ENCODE measurements at regions not wholly inside any gene's neighbourhood (a gene's known extent, or its start where the extent isn't known, plus 50 kb on each side); places are given as distances from the start of the nearest gene placed in this dataset.

- no peak for DNase-seq (ENCODE audit: low spot score)
Measured at GRCh38 chr5:6915574-6915973, 202.3 kb downstream of the TENT4A start.

- DNase-seq (ENCODE audit: low spot score) = no peak
Measured at GRCh38 chr5:6918255-6918654, 205.0 kb downstream of the TENT4A start.

DNA sequence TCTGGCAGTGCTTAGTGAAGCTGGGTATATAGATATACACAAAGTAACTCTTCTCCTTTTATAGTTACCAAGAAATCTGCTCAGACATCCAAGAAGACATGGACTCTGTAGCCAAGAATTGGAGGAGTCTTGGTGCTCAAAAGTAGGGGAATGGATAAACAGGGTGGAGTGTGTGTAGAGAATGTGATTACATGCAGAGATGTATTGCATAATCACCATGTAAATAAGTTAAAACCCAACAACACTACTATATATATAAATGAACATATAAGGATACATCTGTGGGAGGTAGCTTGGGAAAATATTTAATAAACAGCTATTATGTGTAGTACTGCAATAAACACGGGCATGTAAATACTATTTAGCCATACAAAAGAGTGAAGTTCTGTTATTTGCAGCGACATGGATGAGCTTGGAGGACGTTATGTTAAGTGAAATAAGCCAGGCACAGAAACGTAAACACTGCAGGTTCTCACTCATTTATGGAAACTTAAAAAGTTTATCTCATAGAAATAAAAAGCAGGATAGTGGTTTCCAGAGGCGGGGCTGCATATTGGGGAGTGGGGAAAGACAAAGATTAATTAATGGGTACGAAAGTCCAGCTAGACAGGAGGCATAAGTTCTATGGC, 207.5 kb downstream of the TENT4A start:
- DNase-seq (ENCODE audit: low spot score) = no peak

GRCh38 chr5:6926491-6927038, 213.3 kb downstream of the TENT4A start:
- DNase-seq (ENCODE audit: low spot score) = no peak

DNA sequence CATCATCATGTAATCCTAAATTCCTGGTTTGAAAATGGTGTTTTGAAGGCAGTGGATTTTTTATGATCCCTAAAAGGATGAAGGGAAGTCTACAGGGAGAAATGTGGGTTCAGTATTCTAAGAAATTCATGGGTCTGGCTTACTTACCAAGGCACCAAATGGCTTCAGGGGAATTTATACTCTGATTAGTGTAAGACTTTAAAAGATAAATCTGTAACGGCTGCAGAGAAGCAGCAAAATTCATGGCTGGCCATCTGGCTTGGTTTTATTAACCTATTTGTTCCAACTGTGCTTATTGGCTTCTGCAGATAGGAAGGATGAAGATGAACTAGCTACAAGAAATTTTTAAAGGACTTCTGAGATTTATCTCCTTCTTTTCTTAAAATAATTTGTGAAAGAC, 222.8 kb downstream of the TENT4A start:
- DNase-seq (ENCODE audit: low spot score) = no peak

DNA sequence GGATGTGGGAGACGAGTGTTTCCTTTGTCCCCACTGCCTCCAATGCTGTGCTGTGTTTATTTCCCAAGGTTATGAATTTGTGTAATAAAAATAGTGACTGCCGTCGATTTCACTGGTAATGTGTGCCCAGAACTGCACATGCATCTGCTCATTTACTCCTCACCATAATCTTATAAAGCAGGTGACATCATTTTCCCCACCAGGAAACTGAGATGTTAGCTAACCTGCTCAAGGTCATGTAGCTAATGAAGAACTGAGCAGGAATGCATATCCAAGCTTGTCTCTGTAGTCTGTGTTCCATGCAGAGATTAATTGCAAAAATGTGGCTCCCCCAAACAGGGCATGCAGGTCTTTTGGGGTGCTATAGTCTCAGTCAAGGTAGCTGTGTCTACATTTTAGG, 224.4 kb downstream of the TENT4A start:
- DNase-seq (ENCODE audit: low spot score) = no peak

DNA sequence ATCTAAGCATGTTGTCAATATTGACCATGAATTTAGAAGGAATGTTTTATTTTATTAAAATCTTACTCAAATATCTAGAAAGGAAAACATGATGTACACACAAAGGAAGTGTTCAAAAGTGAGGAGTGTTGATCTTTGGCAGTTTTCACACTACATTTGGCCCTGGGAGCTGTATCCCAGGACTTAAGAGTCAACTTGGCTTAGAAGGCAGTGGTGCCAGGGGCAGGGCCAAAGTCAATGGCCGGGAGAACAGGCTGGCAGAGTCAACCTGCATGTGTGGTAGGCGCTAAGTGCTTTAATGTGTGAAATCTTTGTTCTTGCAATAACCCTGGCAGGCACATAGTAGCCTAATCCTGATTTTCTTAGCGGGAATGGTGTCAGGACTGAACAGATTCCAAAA, 228.4 kb downstream of the TENT4A start:
- DNase-seq (ENCODE audit: low spot score) = no peak

GRCh38 chr5:6943197-6944112, 230.2 kb downstream of the TENT4A start:
- DNase-seq (ENCODE audit: low spot score) = no peak

DNA sequence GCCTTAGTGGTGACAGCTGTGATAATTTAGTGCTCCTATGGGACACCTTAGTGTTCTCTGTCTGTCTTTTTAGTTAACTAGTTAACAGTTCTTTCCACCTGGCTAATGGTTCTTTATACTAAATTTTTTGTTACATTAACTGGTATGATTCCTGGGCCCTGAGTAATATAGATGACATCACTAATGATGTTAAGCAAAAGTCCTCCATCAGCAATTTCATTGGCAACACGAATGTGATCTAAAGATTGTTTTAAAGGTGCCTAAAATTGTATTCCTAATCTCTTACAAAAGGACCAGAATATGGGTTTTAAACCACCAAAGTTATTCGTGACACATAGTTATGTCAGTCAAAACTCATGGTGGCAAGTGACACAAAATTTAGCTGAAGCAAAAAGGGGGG, 235.3 kb downstream of the TENT4A start:
- no peak for DNase-seq (ENCODE audit: low spot score)

- no peak for DNase-seq (ENCODE audit: low spot score)
Measured at GRCh38 chr5:6949230-6949629, 236.0 kb downstream of the TENT4A start.

DNA sequence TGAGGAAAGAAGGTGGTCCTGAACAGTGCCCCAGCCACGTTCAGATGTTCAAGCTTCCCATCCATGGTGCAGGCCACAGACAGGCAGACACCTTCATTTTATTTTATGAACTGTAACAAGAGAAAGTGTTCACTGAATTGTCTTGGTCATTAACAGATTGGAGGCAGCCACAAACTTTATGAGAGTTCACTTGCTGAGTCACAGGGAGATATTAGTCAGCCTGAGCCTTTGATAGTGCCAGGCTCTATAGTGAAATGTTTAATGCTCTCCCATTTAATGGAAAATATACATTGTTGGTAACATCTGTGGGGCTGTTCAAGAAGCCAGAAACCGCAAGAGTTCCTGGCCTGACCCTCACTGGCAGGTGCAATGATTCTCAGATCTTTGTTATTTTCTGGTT, 237.0 kb downstream of the TENT4A start:
- no peak for DNase-seq (ENCODE audit: low spot score)

- no peak for DNase-seq (ENCODE audit: low spot score)
Measured at GRCh38 chr5:6950860-6951259, 237.6 kb downstream of the TENT4A start.

DNA sequence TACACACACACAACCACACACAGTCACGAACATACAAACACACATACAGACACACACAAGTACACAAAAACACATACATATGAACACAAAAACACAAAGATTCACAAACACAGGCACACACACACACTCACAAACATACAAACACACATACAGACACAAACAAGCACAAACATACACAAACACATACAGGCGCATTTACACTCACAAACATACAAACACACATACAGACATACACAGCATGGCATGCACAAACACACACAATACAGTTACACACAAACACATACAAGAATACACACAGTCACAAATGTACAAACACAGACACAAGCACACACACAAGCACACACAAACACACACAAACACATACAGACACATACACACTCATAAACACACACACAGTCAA, 247.9 kb downstream of the TENT4A start:
- DNase-seq (ENCODE audit: low spot score) = no peak

DNA sequence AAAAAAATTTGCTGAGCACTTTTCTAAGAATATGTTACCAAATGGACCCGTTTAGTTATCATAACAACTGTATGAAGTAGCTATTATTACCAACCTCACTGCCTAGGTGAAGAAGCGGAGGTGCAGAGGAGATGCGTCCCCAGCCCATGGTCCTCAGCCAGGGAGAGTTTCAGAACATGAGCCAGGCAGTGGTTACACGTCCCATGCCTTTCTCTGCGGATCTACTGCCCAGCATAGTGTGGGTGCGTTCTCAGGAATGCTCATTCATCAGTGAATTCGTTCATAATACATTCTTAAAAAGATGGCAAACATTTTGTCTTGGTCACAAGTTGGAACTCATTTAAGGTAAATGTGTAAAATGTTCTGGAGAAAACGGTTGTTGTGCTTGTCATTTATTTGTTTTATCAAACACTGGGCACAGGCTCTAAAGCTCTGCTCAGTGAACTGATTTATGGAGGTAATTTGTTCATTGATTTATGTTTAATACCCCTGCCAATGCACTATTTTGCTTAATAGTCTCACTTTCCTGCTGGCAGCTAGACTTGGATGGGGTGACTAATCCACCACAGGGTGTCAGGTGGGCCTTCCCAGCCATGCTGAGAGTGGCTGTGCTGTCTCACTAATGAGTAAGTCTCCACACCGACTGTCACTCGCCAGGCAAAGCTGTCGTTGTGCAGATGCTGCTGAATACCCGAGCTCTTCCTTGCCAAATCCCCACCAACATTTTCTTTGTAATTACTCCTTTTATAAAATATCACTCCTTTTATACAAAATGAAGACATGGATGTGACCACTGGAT, 248.8 kb downstream of the TENT4A start:
- no peak for DNase-seq (ENCODE audit: low spot score)

DNA sequence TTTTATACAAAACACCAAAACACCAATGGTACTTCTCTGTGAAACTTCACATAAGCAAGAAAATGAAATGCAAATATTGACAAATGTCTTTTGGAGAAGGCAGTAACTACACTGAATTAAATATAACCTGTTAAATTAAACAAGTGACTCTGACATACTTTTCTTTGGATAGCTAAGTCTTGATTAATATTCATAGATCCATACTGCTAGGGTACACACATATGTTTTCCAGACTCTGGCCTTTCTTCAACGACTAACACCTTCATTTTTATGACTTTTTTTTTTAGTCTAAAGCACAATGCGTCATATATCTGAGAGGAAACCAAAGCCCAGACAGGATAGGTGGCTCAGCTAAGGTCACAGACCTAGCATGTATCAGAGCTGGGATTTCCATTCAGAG, 263.7 kb downstream of the TENT4A start:
- DNase-seq (ENCODE audit: low spot score) = no peak

DNA sequence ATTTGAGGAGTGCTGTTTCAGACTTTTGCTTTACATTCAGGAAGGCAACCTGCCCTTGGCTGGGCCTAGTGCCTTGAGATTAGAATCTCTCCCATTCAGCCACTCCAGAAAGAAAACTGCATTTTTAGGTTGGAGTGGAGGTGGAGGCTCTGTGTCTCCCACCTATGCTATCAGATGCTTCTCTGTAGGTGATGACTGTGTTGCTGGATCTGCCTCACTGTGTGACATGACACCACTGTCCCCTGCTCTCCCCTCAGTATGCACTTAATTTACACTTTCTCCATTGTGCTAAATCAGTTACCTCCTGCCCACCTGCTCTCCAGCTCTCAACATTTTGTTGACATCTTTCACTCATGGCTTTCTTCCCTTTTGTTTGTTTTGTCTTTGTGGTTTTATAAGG, 265.8 kb downstream of the TENT4A start:
- DNase-seq (ENCODE audit: low spot score) = no peak

DNA sequence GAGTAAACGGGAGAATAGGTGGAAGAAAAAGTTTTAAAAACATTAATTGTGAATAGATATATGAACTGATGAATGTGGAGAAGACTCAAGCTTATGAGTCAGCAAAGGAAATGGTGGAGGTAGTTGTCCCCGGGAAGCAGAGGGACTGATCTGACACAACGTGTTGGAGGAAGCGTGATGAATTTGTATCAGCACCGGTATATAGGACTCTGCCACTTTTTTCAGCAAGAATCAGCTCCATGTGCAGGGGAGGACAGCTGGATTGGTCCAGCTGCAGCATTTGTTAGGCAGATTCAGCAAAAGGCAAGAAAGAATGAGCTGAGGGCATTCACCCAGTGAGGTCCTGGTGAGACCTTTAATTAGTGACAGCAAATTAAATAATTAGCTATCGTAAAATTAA, 276.0 kb downstream of the TENT4A start:
- no peak for DNase-seq (ENCODE audit: low spot score)

GRCh38 chr5:6994097-6994496, 280.9 kb downstream of the TENT4A start:
- no peak for DNase-seq (ENCODE audit: low spot score)

- DNase-seq (ENCODE audit: low spot score) = no peak
Measured at GRCh38 chr5:6995115-6995514, 281.9 kb downstream of the TENT4A start.

- DNase-seq (ENCODE audit: low spot score) = no peak
Measured at GRCh38 chr5:7000310-7000709, 287.1 kb downstream of the TENT4A start.

GRCh38 chr5:7010591-7010990, 297.4 kb downstream of the TENT4A start:
- no peak for DNase-seq (ENCODE audit: low spot score)

- DNase-seq (ENCODE audit: low spot score) = no peak
Measured at GRCh38 chr5:7012057-7012456, 298.8 kb downstream of the TENT4A start.

DNA sequence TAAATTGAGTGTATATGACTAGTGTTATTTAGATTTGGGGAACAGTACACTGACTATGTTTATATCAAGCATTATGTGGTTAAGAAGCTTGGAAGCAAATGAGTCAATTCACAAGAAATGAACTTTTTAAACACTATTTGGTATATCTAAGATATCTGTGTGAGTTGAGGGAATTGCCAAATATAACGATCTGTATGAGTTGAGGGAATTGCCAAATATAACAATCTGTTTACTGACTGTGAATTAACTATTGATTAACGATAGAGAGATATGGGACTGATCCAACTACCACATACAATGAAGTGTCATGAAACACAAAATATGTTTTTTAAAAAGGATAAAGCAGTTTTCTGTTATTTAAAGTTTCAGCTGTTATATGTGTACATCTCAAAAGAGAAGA, 301.4 kb downstream of the TENT4A start:
- DNase-seq (ENCODE audit: low spot score) = no peak

All from CD4-positive, alpha-beta T cell treated with Interleukin-2 at 100 ng/mL for 4 hours (primary cell).